CD4-positive, alpha-beta T cell (primary cell): ENCODE measurements at regions not wholly inside any gene's neighbourhood (a gene's known extent, or its start where the extent isn't known, plus 50 kb on each side); places are given as distances from the start of the nearest gene placed in this dataset.

ENCODE experiments used
- ATAC-seq: fragments of 200-7000 bp; cut with Tn5 transposase; one replicate; pipeline ENCODE4 v1.10.0; 2022; ENCODE audit warnings: mild to moderate bottlenecking; ENCODE audit not compliant: poor library complexity
- CTCF ChIA-PET: fragments of 350-600 bp; sonication (Branson Sonifier 250); formaldehyde crosslinking; loops from one replicate; lab custom pipeline; 2021; ENCODE audit warnings: antibody characterized with exemption, inconsistent platforms; lab: Charles Lee
- POLR2A ChIA-PET: fragments of 350-600 bp; sonication (Branson Sonifier 250); formaldehyde crosslinking; loops from one replicate; lab custom pipeline; 2021; ENCODE audit warnings: antibody characterized with exemption, inconsistent platforms; lab: Charles Lee
- DNase-seq, 14 experiments: peaks; one replicate each; pipeline ENCODE4 v3.0.0-alpha.2; 2013 to 2020; ENCODE audit warnings: mixed read lengths in 2 of 14
- H3K27ac ChIP-seq, 2 donors: one replicate each; pipeline versions ENCODE4 v1.5.1 to v1.7.0; 2013; ENCODE audit warnings: low read length in 2 of 2, low read depth in 1 of 2, mild to moderate bottlenecking in 1 of 2
- H3K27me3 ChIP-seq, 2 experiments: 1 replicate in 1 of 2; 2 replicates in 1 of 2; pipeline versions ENCODE4 v1.6.1 to v1.7.0; 2013; ENCODE audit warnings: low read length in 2 of 2, control low read depth in 1 of 2, mild to moderate bottlenecking in 1 of 2, moderate library complexity in 1 of 2; ENCODE audit not compliant: insufficient read depth in 2 of 2, control insufficient read depth in 1 of 2
- H3K36me3 ChIP-seq: one replicate; pipeline ENCODE4 v1.6.1; 2013; ENCODE audit warnings: low read length, control low read depth; ENCODE audit not compliant: insufficient read depth
- H3K4me1 ChIP-seq: one replicate; pipeline ENCODE4 v1.6.1; 2013; ENCODE audit warnings: low read length, control low read depth; ENCODE audit not compliant: insufficient read depth
- H3K4me3 ChIP-seq: one replicate; pipeline ENCODE4 v1.5.1; 2013; ENCODE audit warnings: mild to moderate bottlenecking, low read length, moderate library complexity
- H3K9me3 ChIP-seq, 2 experiments: 1 replicate in 1 of 2; 2 replicates in 1 of 2; pipeline versions ENCODE4 v1.6.1 to v1.7.0; 2013; ENCODE audit warnings: low read length in 2 of 2, mild to moderate bottlenecking in 2 of 2, control low read depth in 1 of 2, moderate library complexity in 1 of 2; ENCODE audit not compliant: control insufficient read depth in 1 of 2, insufficient read depth in 1 of 2
- H3K27ac Mint-ChIP-seq: one replicate; pipeline ENCODE4 v1.8.0; 2020; ENCODE audit warnings: mixed read lengths
- H3K27me3 Mint-ChIP-seq: one replicate; pipeline ENCODE4 v1.8.0; 2021; ENCODE audit warnings: mixed read lengths
- H3K36me3 Mint-ChIP-seq: one replicate; pipeline ENCODE4 v1.8.0; 2021; ENCODE audit warnings: low read depth, mixed read lengths
- H3K4me1 Mint-ChIP-seq: one replicate; pipeline ENCODE4 v1.8.0; 2021; ENCODE audit warnings: low read depth, mixed read lengths
- H3K4me3 Mint-ChIP-seq: one replicate; pipeline ENCODE4 v1.8.0; 2020; ENCODE audit warnings: mild to moderate bottlenecking, mixed read lengths
- H3K9me3 Mint-ChIP-seq: one replicate; pipeline ENCODE4 v1.8.0; 2020; ENCODE audit warnings: mixed read lengths
- intact Hi-C, 2 experiments: fragments of 100-400 bp; cut with DNase I in 1 of 2; cut with micrococcal nuclease in 1 of 2; formaldehyde crosslinking; loops; one replicate each; pipeline versions ENCODE4 v1.15.1 to v1.9.0; 2023 to 2025; cut with DNase I, micrococcal nuclease
- TF ChIP-seq, protein P1 (sequence below): fragments of 200-600 bp; IDR thresholded peaks from one replicate; pipeline ENCODE4 v1.8.0; 2022; ENCODE audit warnings: antibody characterized with exemption, mild to moderate bottlenecking

DNA sequence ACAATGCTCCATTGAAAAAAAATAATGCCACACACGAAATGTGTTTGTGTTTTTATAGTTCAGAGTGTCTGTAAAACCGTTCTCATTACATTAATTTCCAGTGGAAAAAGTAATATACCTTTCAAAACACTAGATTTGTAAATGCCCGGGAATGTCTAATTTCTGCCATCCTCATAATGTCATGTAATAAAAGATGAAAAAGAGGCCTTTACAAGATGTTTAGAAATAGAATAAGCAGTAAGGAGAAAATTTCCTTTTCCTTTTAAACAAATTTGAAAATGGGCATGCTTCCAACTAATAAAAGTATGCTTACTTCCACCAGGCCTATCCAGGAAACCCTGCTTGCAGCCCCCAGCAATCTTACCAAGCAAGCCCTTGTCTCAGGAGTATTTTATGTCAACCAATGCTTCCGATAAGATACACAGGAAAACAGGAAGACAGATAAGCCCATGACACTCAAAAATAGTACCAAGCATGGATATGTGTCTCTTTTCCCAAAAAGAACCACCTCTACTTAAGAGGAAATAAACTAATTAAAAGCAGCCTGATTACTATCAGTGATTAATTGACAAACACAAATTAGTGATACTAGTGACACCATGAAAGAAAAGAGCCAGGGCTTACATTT lies 894.7 kb upstream of the INTU start:
- CTCF ChIA-PET: no interaction called here
- intact Hi-C loops: no loop called here
- TF ChIP-seq, protein P1, sequence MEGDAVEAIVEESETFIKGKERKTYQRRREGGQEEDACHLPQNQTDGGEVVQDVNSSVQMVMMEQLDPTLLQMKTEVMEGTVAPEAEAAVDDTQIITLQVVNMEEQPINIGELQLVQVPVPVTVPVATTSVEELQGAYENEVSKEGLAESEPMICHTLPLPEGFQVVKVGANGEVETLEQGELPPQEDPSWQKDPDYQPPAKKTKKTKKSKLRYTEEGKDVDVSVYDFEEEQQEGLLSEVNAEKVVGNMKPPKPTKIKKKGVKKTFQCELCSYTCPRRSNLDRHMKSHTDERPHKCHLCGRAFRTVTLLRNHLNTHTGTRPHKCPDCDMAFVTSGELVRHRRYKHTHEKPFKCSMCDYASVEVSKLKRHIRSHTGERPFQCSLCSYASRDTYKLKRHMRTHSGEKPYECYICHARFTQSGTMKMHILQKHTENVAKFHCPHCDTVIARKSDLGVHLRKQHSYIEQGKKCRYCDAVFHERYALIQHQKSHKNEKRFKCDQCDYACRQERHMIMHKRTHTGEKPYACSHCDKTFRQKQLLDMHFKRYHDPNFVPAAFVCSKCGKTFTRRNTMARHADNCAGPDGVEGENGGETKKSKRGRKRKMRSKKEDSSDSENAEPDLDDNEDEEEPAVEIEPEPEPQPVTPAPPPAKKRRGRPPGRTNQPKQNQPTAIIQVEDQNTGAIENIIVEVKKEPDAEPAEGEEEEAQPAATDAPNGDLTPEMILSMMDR: no peak
- ATAC-seq (no peak), DNase-seq (no peak)
- Histone ChIP-seq H3K4me1 (no peaks in the 10 kb centered on the region), H3K27ac (no peak overlapping the region), H3K36me3 (no peaks in the 10 kb centered on the region), H3K27me3 (no peaks in the 10 kb centered on the region), H3K9me3 (no peaks in the 10 kb centered on the region), H3K4me3 (no peak overlapping the region)
- Mint-ChIP-seq H3K36me3 (no peaks in the 10 kb centered on the region), H3K9me3 (peaks cover 6% of the 10 kb centered on the region), H3K27ac (no peak overlapping the region), H3K4me3 (no peak overlapping the region), H3K27me3 (no peaks in the 10 kb centered on the region), H3K4me1 (no peaks in the 10 kb centered on the region)
- POLR2A ChIA-PET: no interaction called here

DNA sequence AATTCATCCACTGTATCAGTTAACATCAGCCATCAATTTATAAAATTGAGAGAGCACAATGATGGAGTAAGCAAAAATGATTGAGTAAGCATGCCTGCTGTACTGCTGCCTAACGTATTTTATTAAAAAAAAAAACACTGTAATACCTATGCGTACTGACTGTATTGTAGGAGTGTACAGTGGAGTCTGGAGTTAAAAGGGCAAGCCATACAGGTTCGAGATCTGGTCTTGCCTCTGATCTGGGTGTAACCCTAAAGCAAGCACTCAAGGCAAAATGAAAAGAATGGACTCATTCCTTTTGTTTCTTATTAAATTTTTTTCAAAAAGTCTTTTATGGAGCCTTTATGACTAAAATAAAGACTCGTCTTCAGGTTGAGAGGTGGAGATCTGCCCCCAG lies 894.2 kb upstream of the INTU start:
- Histone ChIP-seq H3K9me3 (no peaks in the 10 kb centered on the region), H3K36me3 (no peaks in the 10 kb centered on the region), H3K4me1 (no peaks in the 10 kb centered on the region), H3K4me3 (no peak overlapping the region), H3K27me3 (no peaks in the 10 kb centered on the region), H3K27ac (no peak overlapping the region)
- intact Hi-C loops: no loop called here
- DNase-seq (no peak), ATAC-seq (no peak)
- Mint-ChIP-seq H3K27me3 (no peaks in the 10 kb centered on the region), H3K36me3 (no peaks in the 10 kb centered on the region), H3K27ac (no peak overlapping the region), H3K4me1 (no peaks in the 10 kb centered on the region), H3K4me3 (no peak overlapping the region), H3K9me3 (peaks cover 6% of the 10 kb centered on the region)
- POLR2A ChIA-PET: no interaction called here
- TF ChIP-seq, protein P1: no peak
- CTCF ChIA-PET: no interaction called here

DNA sequence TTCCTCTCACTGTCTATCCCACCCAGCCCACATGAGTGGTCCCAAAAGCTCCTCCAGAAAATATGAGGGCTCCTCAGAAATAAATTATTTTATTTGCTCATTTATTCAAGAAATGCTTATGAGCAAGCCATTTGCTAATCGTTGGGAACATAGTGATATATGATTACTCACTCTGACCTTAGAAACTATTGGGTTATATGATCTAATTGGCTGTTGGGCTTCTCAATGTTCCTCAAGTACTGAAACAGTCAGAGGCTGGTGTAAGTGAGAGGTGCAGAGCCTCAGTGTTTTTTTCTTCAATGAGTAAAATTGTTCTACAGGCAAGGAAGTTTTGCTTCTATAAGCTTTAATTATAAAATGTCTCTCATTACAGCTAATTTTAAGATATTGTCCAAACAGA lies 893.8 kb upstream of the INTU start:
- no peaks in the 10 kb centered on the region for H3K27me3 ChIP-seq
- H3K4me1 ChIP-seq: no peaks in the 10 kb centered on the region
- no peak overlapping the region for H3K4me3 ChIP-seq
- Mint-ChIP-seq H3K36me3 (no peaks in the 10 kb centered on the region), H3K9me3 (peaks cover 6% of the 10 kb centered on the region), H3K4me3 (no peak overlapping the region), H3K27me3 (no peaks in the 10 kb centered on the region), H3K27ac (no peak overlapping the region), H3K4me1 (no peaks in the 10 kb centered on the region)
- TF ChIP-seq, protein P1: no peak
- intact Hi-C loops: no loop called here
- CTCF ChIA-PET: no interaction called here
- DNase-seq (no peak), ATAC-seq (no peak)
- POLR2A ChIA-PET: no interaction called here
- H3K36me3 ChIP-seq: no peaks in the 10 kb centered on the region
- no peak overlapping the region for H3K27ac ChIP-seq
- H3K9me3 ChIP-seq: no peaks in the 10 kb centered on the region
